GOT3 (cell line): ENCODE measurements at regions not wholly inside any gene's neighbourhood (a gene's known extent, or its start where the extent isn't known, plus 50 kb on each side); places are given as distances from the start of the nearest gene placed in this dataset.
"Not testable (repeated sequence)": the region's sequence is repeated elsewhere in the genome, so short reads cannot be mapped to it uniquely, and the experiment has no call there.

Source experiments
- DNase-seq: peaks from one replicate; lab custom pipeline; 2025; ENCODE audit warnings: mixed read lengths; lab: John Stamatoyannopoulos, UW

DNA sequence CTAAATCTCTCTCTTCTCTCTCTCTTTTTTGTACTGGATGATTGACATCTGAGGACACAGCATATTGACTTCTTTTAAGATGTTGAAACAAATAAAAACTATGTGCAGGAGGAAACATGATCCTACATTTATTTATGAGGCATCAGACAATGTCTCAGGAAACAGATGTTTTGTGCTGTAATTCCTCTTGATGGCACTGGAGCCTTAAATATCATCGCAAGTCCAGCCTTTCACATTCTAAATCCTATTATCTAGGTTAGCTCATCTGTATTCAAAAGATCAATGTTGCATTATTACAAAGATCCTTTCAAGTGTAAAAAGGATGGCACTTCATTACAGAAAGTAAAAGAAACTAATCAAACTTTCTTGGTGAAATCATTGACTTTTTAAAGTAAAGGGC is 63.9 kb downstream of the MAT2B start:
- DNase-seq = no peak

DNA sequence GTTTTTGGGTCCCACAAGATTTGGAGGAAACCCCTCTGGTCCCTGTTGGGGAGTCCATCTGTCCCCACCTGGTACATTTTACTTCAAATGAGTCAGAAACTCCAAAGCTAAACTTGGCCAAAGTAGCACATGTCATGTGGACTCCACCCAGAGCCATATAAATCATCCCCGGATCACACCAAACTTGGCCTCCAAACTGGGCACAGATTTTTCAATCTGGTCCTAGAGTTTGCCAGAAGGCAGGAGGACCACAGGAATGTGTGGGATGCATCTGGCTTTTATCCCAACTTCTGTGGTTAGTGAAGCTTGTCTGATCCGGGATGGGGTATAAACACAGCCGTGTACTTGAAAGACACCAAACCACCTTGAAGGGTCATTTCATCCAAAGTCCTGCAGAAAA is 66.3 kb downstream of the MAT2B start:
- DNase-seq = no peak

- DNase-seq = no peak
These were observed 69.3 kb downstream of the MAT2B start for GRCh38 chr5:163574472-163575440.

DNA sequence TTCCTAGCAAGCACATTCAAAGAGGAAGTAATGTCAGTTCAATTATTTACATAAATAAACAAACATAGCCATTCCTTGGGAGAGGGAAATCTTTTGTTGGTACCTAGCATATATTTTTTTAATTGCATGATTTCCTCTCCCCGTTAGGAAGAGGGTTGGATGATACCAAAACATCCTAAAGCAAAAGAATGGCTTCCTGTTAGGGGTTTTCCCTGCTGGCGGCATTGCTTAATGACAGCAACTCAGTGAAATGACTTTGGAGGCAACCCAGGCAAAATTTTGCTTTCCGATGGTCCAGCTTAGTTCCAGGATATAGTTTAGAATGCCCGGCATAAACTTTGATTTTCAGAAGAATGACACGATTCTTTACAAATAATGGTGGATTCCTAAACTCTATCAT is 73.2 kb downstream of the MAT2B start:
- no peak for DNase-seq

GRCh38 chr5:163579729-163580128 is 74.3 kb downstream of the MAT2B start:
- no peak for DNase-seq

DNA sequence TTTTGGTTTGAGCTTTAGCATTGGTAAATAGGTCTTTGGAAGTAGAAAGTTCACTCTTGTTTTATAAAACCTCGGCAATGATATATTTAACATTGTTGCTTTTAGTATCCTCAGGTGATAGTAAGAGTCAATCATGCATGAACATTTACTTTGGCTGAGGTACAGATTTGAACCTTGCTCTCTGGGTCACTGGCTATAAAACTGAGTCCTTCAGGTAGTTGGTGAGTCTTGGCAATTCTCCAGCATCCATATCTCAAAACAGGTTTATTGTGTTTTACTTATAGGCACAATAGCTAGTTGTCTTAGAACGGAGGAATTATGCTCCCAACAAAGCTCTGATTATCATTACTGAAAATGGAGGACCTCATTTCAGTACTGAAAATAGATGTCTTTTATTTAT is 75.1 kb downstream of the MAT2B start:
- DNase-seq = no peak

GRCh38 chr5:163583491-163584153 is 78.2 kb downstream of the MAT2B start:
- not testable (repeated sequence) for DNase-seq

DNA sequence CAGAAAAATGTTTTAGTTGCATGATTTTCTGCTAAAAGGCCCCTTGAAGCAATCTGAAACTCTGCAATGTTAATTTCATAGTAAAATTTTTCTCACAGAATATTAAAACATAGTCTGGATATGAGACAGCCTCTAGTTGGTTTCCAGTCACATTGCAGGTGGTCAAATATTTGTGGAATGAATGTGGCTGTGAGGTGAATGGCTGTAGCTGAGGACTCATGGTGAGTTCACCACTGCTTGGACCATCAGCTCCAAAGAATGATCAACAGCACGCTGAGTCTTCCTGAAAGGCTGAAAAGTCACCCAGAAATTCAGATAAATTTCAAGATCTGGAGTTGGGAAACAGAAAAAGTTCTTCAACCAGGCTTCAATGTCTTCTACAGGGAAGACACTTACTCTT is 79.8 kb downstream of the MAT2B start:
- DNase-seq = no peak

GRCh38 chr5:163586531-163586956 is 81.1 kb downstream of the MAT2B start:
- DNase-seq = no peak

GRCh38 chr5:163594951-163595350 is 89.5 kb downstream of the MAT2B start:
- no peak for DNase-seq

DNA sequence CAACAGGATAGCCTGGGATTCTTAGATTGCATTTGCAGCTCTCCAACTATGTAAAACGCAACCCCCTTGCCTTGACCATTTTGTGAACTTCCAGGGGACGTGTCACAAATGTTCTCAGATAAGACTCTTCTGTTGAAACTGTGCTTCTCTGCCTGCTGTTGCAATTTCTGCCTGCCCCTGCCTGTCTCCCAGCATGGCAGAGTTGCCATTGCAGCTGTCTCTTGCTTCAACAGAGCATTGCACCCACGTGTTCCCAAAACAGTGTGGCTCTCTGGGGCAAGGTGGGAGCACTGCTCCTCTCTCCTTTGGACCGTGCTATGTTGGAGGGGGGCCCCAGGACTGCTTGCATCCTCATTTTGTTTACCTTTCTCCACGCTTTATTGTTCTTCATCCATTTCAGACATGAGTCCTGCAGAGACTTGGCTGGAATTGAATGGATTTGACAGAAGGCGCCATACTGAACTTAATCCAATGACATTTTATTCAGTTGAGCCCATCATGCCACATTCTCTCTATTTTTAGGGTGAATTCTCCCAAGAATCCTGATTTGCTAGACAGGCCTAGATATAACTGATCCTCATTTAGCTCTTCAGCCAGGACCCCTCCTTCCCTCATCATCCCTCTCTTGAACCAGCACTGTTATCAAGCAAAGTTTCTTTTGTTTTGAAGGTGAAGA is 90.7 kb downstream of the MAT2B start:
- DNase-seq = no peak

GRCh38 chr5:163596608-163597315 is 91.3 kb downstream of the MAT2B start:
- DNase-seq = no peak

DNA sequence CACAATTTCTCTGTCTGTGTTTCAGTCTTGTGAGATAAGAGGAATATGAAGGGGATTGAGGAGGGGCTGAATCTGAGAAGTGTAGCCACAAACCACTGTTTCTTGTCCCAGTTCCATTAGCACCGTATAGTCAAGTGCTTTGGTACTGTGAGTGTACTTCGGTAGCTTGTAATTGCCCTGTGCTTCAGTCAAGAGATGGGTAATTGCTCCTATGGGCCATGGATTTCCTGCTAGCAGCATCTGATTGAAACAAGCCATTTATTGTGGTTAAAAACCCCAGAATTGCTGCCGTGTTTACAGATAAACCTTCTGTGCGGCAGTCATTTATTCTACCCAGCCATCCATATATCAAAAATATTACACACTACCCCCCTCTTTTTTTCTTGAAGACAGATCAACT is 98.6 kb downstream of the MAT2B start:
- DNase-seq = no peak

DNA sequence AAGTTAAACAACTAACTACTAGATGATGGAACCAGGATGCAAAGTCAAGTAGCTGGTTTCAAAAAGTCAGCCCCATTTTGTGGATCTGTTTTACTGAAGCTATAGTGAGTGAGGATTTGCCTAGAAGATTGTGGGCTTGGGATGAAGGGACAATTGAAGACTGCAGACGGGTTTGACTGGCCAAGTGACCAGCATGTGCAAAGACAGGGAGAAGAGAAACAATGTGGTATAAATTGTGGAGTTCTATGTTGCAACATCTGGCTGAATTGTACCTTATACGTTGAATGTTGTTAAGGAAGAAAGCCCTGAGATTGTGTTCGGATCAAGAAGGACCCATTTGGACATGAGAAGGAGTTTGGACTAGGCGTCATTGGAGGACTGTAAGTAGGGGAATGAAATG is 101.8 kb downstream of the MAT2B start:
- DNase-seq = no peak

- no peak for DNase-seq
These were observed 103.2 kb downstream of the MAT2B start for GRCh38 chr5:163608621-163609020.

GRCh38 chr5:163609910-163610309 is 104.5 kb downstream of the MAT2B start:
- DNase-seq = no peak

GRCh38 chr5:163612358-163613149 is 107.1 kb downstream of the MAT2B start:
- DNase-seq = no peak

GRCh38 chr5:163613150-163613442 is 107.7 kb downstream of the MAT2B start:
- no peak for DNase-seq

- no peak for DNase-seq
These were observed 109.4 kb downstream of the MAT2B start for GRCh38 chr5:163614787-163615186.

GRCh38 chr5:163619273-163619934 is 114.0 kb downstream of the MAT2B start:
- no peak for DNase-seq

DNA sequence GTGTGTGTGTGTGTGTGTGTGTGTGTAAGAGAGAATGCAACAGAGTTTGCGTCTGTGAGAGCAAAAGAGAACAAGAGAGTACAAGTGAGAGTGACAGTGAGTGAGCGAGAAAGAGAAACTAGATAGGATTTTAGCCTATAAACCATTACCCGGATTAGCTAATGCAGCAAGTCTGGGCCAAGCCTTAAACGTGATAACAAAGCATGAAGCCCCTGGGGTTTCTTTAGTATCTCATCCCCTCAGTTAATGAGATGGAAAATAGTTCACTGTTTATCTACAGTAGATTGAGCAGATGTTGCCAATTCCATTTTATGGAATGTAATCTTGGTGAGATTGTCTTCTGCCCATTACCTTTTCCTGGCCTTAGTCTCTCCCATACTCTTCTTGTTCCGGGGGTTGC is 114.5 kb downstream of the MAT2B start:
- no peak for DNase-seq
